ENCODE measurements at regions not wholly inside any gene's neighbourhood (a gene's known extent, or its start where the extent isn't known, plus 50 kb on each side); places are given as distances from the start of the nearest gene placed in this dataset.

- Histone ChIP-seq H3K27me3 (ENCODE audit: control insufficient read depth, insufficient read depth, low read length) (no peaks in the 10 kb centered on the region), H3K4me3 (ENCODE audit: low read depth, low read length) (no peak overlapping the region), H3K36me3 (ENCODE audit: control insufficient read depth, insufficient read depth, low read length) (no peaks in the 10 kb centered on the region)
- no peak for DNase-seq (ENCODE audit: low read depth)
- TF ChIP-seq CTCF (IDR thresholded peaks at IDR 0.05; ENCODE audit: insufficient read depth, low read depth, low read length): no peak
- ChIA-PET POLR2A (no interaction called here), CTCF (interaction anchor here (0.7 kb wide), 1 partner anchor 56 kb away, joined by 3 read pairs; no protein-coding TSS in a partner anchor)
Measured at GRCh38 chr15:34651997-34652725, 68.7 kb upstream of the GOLGA8B start.

GRCh38 chr15:34650177-34650576 is 66.7 kb upstream of the GOLGA8B start:
- CTCF ChIA-PET: no interaction called here

GRCh38 chr15:34648294-34648631 is 64.8 kb upstream of the GOLGA8B start:
- no peaks in the 10 kb centered on the region for H3K36me3 ChIP-seq (ENCODE audit: control insufficient read depth, insufficient read depth, low read length)

More at GRCh38 chr15:34650177-34650576, 66.7 kb upstream of the GOLGA8B start:
- POLR2A ChIA-PET: no interaction called here
- H3K36me3 ChIP-seq (ENCODE audit: control insufficient read depth, insufficient read depth, low read length): no peaks in the 10 kb centered on the region
- DNase-seq (ENCODE audit: low read depth): peak; percentile 11
- H3K4me3 ChIP-seq (ENCODE audit: low read depth, low read length): no peak overlapping the region
- no peaks in the 10 kb centered on the region for H3K27me3 ChIP-seq (ENCODE audit: control insufficient read depth, insufficient read depth, low read length)
- TF ChIP-seq CTCF (IDR thresholded peaks at IDR 0.05; ENCODE audit: insufficient read depth, low read depth, low read length): no peak

GRCh38 chr15:34647569-34648293 is 64.3 kb upstream of the GOLGA8B start:
- Histone ChIP-seq H3K36me3 (ENCODE audit: control insufficient read depth, insufficient read depth, low read length) (no peaks in the 10 kb centered on the region), H3K27me3 (ENCODE audit: control insufficient read depth, insufficient read depth, low read length) (no peaks in the 10 kb centered on the region), H3K4me3 (ENCODE audit: low read depth, low read length) (no peak overlapping the region)
- no peak for DNase-seq (ENCODE audit: low read depth)
- CTCF ChIA-PET: interaction anchor here (0.9 to 1.6 kb wide), 2 partner anchors 26 to 270 kb away, joined by 3 to 4 read pairs; no protein-coding TSS in a partner anchor
- TF ChIP-seq CTCF (IDR thresholded peaks at IDR 0.05; ENCODE audit: insufficient read depth, low read depth, low read length): no peak
- POLR2A ChIA-PET: no interaction called here

More at GRCh38 chr15:34648294-34648631, 64.8 kb upstream of the GOLGA8B start:
- ChIA-PET CTCF (interaction anchor here (0.9 to 1.6 kb wide), 2 partner anchors 27 to 270 kb away, joined by 3 to 4 read pairs; no protein-coding TSS in a partner anchor), POLR2A (no interaction called here)
- Histone ChIP-seq H3K4me3 (ENCODE audit: low read depth, low read length) (no peak overlapping the region), H3K27me3 (ENCODE audit: control insufficient read depth, insufficient read depth, low read length) (no peaks in the 10 kb centered on the region)
- no peak for TF ChIP-seq CTCF (IDR thresholded peaks at IDR 0.05; ENCODE audit: insufficient read depth, low read depth, low read length)
- no peak for DNase-seq (ENCODE audit: low read depth)

GRCh38 chr15:34646918-34647317 is 63.5 kb upstream of the GOLGA8B start:
- POLR2A ChIA-PET: no interaction called here
- no peaks in the 10 kb centered on the region for H3K27me3 ChIP-seq (ENCODE audit: control insufficient read depth, insufficient read depth, low read length)
- no peak overlapping the region for H3K4me3 ChIP-seq (ENCODE audit: low read depth, low read length)
- CTCF ChIA-PET: no interaction called here
- H3K36me3 ChIP-seq (ENCODE audit: control insufficient read depth, insufficient read depth, low read length): no peaks in the 10 kb centered on the region
- DNase-seq (ENCODE audit: low read depth): no peak
- TF ChIP-seq CTCF (IDR thresholded peaks at IDR 0.05; ENCODE audit: insufficient read depth, low read depth, low read length): no peak

Data from BJ (cell line).